ENCODE measurements at regions not wholly inside any gene's neighbourhood (a gene's known extent, or its start where the extent isn't known, plus 50 kb on each side); places are given as distances from the start of the nearest gene placed in this dataset.

GRCh38 chr18:54718408-54718773 lies 109.9 kb upstream of the RAB27B start:
- Mint-ChIP-seq H3K9me3 (no peaks in the 10 kb centered on the region), H3K4me1 (peaks cover 5% of the 10 kb centered on the region), H3K27me3 (ENCODE audit: insufficient read depth, low read depth) (peaks cover 5% of the 10 kb centered on the region), H3K27ac (no peak overlapping the region), H3K4me3 (peak overlapping the region; percentile 57), H3K36me3 (no peaks in the 10 kb centered on the region)
- TF ChIP-seq EZH2 (IDR thresholded peaks at IDR 0.05) = no peak
- TF ChIP-seq, protein P1, sequence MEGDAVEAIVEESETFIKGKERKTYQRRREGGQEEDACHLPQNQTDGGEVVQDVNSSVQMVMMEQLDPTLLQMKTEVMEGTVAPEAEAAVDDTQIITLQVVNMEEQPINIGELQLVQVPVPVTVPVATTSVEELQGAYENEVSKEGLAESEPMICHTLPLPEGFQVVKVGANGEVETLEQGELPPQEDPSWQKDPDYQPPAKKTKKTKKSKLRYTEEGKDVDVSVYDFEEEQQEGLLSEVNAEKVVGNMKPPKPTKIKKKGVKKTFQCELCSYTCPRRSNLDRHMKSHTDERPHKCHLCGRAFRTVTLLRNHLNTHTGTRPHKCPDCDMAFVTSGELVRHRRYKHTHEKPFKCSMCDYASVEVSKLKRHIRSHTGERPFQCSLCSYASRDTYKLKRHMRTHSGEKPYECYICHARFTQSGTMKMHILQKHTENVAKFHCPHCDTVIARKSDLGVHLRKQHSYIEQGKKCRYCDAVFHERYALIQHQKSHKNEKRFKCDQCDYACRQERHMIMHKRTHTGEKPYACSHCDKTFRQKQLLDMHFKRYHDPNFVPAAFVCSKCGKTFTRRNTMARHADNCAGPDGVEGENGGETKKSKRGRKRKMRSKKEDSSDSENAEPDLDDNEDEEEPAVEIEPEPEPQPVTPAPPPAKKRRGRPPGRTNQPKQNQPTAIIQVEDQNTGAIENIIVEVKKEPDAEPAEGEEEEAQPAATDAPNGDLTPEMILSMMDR (IDR thresholded peaks at IDR 0.05) = no peak
- no peak for TF ChIP-seq EZH2phosphoT487 (IDR thresholded peaks at IDR 0.05)
- Histone ChIP-seq H3K4me1 (no peaks in the 10 kb centered on the region), H3K27ac (no peak overlapping the region), H4K20me1 (ENCODE audit: low read depth) (no peaks in the 10 kb centered on the region), H3K9ac (no peak overlapping the region), H3K36me3 (no peaks in the 10 kb centered on the region), H3F3A (ENCODE audit: low read depth) (no peaks in the 10 kb centered on the region), H3K4me3 (no peak overlapping the region), H3K79me2 (ENCODE audit: low read depth) (no peaks in the 10 kb centered on the region), H3K9me3 (ENCODE audit: low read depth) (no peaks in the 10 kb centered on the region), H3K4me2 (peak overlapping the region; percentile 44), H2AFZ (replicated peaks) (peak overlapping the region; percentile 89), H3K27me3 (no peaks in the 10 kb centered on the region)
- DNase-seq (ENCODE audit: low spot score) = no peak

GRCh38 chr18:54720620-54721019 lies 107.7 kb upstream of the RAB27B start:
- H3K36me3 ChIP-seq = no peaks in the 10 kb centered on the region
- H3K9ac ChIP-seq = no peak overlapping the region
- no peaks in the 10 kb centered on the region for H3F3A ChIP-seq (ENCODE audit: low read depth)
- H3K27ac Mint-ChIP-seq = no peak overlapping the region
- H3K27me3 ChIP-seq = no peaks in the 10 kb centered on the region
- no peaks in the 10 kb centered on the region for H3K36me3 Mint-ChIP-seq
- no peak overlapping the region for H3K4me3 ChIP-seq
- TF ChIP-seq EZH2 (IDR thresholded peaks at IDR 0.05) (no peak), EZH2phosphoT487 (IDR thresholded peaks at IDR 0.05) (no peak)
- H2AFZ ChIP-seq (replicated peaks) = no peak overlapping the region
- H3K4me1 ChIP-seq = no peaks in the 10 kb centered on the region
- no peak overlapping the region for H3K4me3 Mint-ChIP-seq
- H3K9me3 Mint-ChIP-seq = no peaks in the 10 kb centered on the region
- peaks cover 5% of the 10 kb centered on the region for H3K4me1 Mint-ChIP-seq
- peaks cover 5% of the 10 kb centered on the region for H3K27me3 Mint-ChIP-seq (ENCODE audit: insufficient read depth, low read depth)
- no peaks in the 10 kb centered on the region for H3K79me2 ChIP-seq (ENCODE audit: low read depth)
- H3K27ac ChIP-seq = no peak overlapping the region
- no peaks in the 10 kb centered on the region for H4K20me1 ChIP-seq (ENCODE audit: low read depth)
- no peak for DNase-seq (ENCODE audit: low spot score)
- no peak overlapping the region for H3K4me2 ChIP-seq
- no peaks in the 10 kb centered on the region for H3K9me3 ChIP-seq (ENCODE audit: low read depth)

DNA sequence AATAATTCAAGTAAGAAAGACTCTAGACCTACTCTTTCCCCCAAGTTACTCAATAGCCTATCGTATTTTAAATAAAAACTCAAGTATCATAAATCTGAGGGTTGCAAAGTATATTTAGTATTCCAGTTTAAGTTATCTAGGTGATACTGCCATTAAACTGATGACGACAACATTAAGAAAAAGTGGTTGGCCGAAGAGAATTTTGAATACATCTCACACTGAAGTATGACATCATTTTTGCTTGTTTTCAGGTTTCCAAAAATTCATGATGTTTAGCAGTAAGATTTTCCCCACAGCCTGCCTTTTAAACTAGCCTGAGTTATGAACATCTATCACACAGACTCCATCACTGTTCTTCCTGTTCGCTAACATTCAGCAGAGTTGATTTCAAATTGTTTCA lies 102.1 kb upstream of the RAB27B start:
- H3K27me3 ChIP-seq = no peaks in the 10 kb centered on the region
- no peaks in the 10 kb centered on the region for H3K36me3 Mint-ChIP-seq
- no peak overlapping the region for H3K27ac Mint-ChIP-seq
- no peaks in the 10 kb centered on the region for H3F3A ChIP-seq (ENCODE audit: low read depth)
- H3K79me2 ChIP-seq (ENCODE audit: low read depth) = no peaks in the 10 kb centered on the region
- no peak overlapping the region for H3K4me2 ChIP-seq
- H3K4me3 Mint-ChIP-seq = no peak overlapping the region
- H3K27ac ChIP-seq = no peak overlapping the region
- H3K36me3 ChIP-seq = no peaks in the 10 kb centered on the region
- DNase-seq (ENCODE audit: low spot score) = no peak
- no peaks in the 10 kb centered on the region for H3K4me1 ChIP-seq
- no peaks in the 10 kb centered on the region for H3K4me1 Mint-ChIP-seq
- no peaks in the 10 kb centered on the region for H4K20me1 ChIP-seq (ENCODE audit: low read depth)
- H2AFZ ChIP-seq (replicated peaks) = no peak overlapping the region
- no peaks in the 10 kb centered on the region for H3K9me3 Mint-ChIP-seq
- no peaks in the 10 kb centered on the region for H3K27me3 Mint-ChIP-seq (ENCODE audit: insufficient read depth, low read depth)
- H3K9me3 ChIP-seq (ENCODE audit: low read depth) = no peaks in the 10 kb centered on the region
- H3K4me3 ChIP-seq = no peak overlapping the region
- TF ChIP-seq, protein P1 (IDR thresholded peaks at IDR 0.05) = no peak
- TF ChIP-seq EZH2 (IDR thresholded peaks at IDR 0.05) = no peak
- TF ChIP-seq EZH2phosphoT487 (IDR thresholded peaks at IDR 0.05) = no peak
- H3K9ac ChIP-seq = no peak overlapping the region

- H3K27me3 ChIP-seq = no peaks in the 10 kb centered on the region
- no peak overlapping the region for H3K4me3 Mint-ChIP-seq
- no peaks in the 10 kb centered on the region for H3F3A ChIP-seq (ENCODE audit: low read depth)
- no peak overlapping the region for H3K9ac ChIP-seq
- H3K4me1 Mint-ChIP-seq = no peaks in the 10 kb centered on the region
- no peaks in the 10 kb centered on the region for H3K36me3 Mint-ChIP-seq
- no peaks in the 10 kb centered on the region for H3K9me3 ChIP-seq (ENCODE audit: low read depth)
- no peak for TF ChIP-seq EZH2phosphoT487 (IDR thresholded peaks at IDR 0.05)
- TF ChIP-seq EZH2 (IDR thresholded peaks at IDR 0.05) = no peak
- TF ChIP-seq, protein P1 (IDR thresholded peaks at IDR 0.05) = no peak
- no peak overlapping the region for H3K27ac Mint-ChIP-seq
- H3K9me3 Mint-ChIP-seq = no peaks in the 10 kb centered on the region
- no peak overlapping the region for H3K27ac ChIP-seq
- no peak overlapping the region for H3K4me2 ChIP-seq
- no peak for DNase-seq (ENCODE audit: low spot score)
- no peaks in the 10 kb centered on the region for H3K27me3 Mint-ChIP-seq (ENCODE audit: insufficient read depth, low read depth)
- H3K79me2 ChIP-seq (ENCODE audit: low read depth) = no peaks in the 10 kb centered on the region
- H4K20me1 ChIP-seq (ENCODE audit: low read depth) = no peaks in the 10 kb centered on the region
- no peak overlapping the region for H3K4me3 ChIP-seq
- no peak overlapping the region for H2AFZ ChIP-seq (replicated peaks)
- no peaks in the 10 kb centered on the region for H3K36me3 ChIP-seq
- H3K4me1 ChIP-seq = no peaks in the 10 kb centered on the region
Measured at GRCh38 chr18:54734059-54734458, 94.2 kb upstream of the RAB27B start.

All from neural progenitor cell (in vitro differentiated cells).